HG02870 (cell line): ENCODE measurements at regions not wholly inside any gene's neighbourhood (a gene's known extent, or its start where the extent isn't known, plus 50 kb on each side); places are given as distances from the start of the nearest gene placed in this dataset.
A peak's percentile ranks its signal among the peaks of the same experiment; 100 is the strongest.
"Not testable (repeated sequence)": the region's sequence is repeated elsewhere in the genome, so short reads cannot be mapped to it uniquely, and the experiment has no call there.

Source experiments
- ATAC-seq: cut with Tn5 transposase; IDR thresholded peaks from one replicate; pipeline ENCODE4 v1.9.1; 2021; ENCODE audit warnings: mild to moderate bottlenecking, moderate library complexity; ENCODE audit not compliant: unreplicated experiment

GRCh38 chr1:222077206-222077605 is 335.3 kb upstream of the DUSP10 start:
- ATAC-seq, result no peak

GRCh38 chr1:222074317-222074716 is 332.4 kb upstream of the DUSP10 start:
- ATAC-seq, result no peak

- no peak for ATAC-seq
These were observed 331.6 kb upstream of the DUSP10 start for GRCh38 chr1:222073307-222073995.

GRCh38 chr1:222071387-222071786 is 329.5 kb upstream of the DUSP10 start:
- ATAC-seq, result no peak

GRCh38 chr1:222068937-222069336 is 327.0 kb upstream of the DUSP10 start:
- ATAC-seq, result no peak

GRCh38 chr1:222068101-222068500 is 326.2 kb upstream of the DUSP10 start:
- ATAC-seq, result no peak

- ATAC-seq, result no peak
These were observed 324.6 kb upstream of the DUSP10 start for GRCh38 chr1:222066539-222066938.

GRCh38 chr1:222065234-222065633 is 323.3 kb upstream of the DUSP10 start:
- ATAC-seq, result no peak

- no peak for ATAC-seq
These were observed 322.7 kb upstream of the DUSP10 start for GRCh38 chr1:222064388-222065211.

GRCh38 chr1:222062640-222063039 is 320.8 kb upstream of the DUSP10 start:
- ATAC-seq, result no peak

- no peak for ATAC-seq
These were observed 319.9 kb upstream of the DUSP10 start for GRCh38 chr1:222061711-222062359.

GRCh38 chr1:222060210-222060916 is 318.5 kb upstream of the DUSP10 start:
- ATAC-seq, result no peak

- no peak for ATAC-seq
These were observed 316.4 kb upstream of the DUSP10 start for GRCh38 chr1:222058249-222058648.

GRCh38 chr1:222057162-222057561 is 315.3 kb upstream of the DUSP10 start:
- no peak for ATAC-seq

GRCh38 chr1:222054416-222054815 is 312.5 kb upstream of the DUSP10 start:
- no peak for ATAC-seq

- ATAC-seq, result no peak
These were observed 312.0 kb upstream of the DUSP10 start for GRCh38 chr1:222053790-222054294.

- peak; percentile 38 for ATAC-seq
These were observed 309.4 kb upstream of the DUSP10 start for GRCh38 chr1:222051311-222051710.

GRCh38 chr1:222049661-222050060 is 307.8 kb upstream of the DUSP10 start:
- not testable (repeated sequence) for ATAC-seq

GRCh38 chr1:222049176-222049575 is 307.3 kb upstream of the DUSP10 start:
- ATAC-seq, result no peak

GRCh38 chr1:222048094-222048595 is 306.3 kb upstream of the DUSP10 start:
- ATAC-seq, result peak; percentile 84

GRCh38 chr1:222047366-222047765 is 305.5 kb upstream of the DUSP10 start:
- no peak for ATAC-seq
